ENCODE measurements at regions not wholly inside any gene's neighbourhood (a gene's known extent, or its start where the extent isn't known, plus 50 kb on each side); places are given as distances from the start of the nearest gene placed in this dataset.

GRCh38 chr1:90334137-90334536 is 339.2 kb downstream of the ZNF326 start:
- no peak overlapping the region for H3K4me3 ChIP-seq
- 76 to 77% (median 76%) methylated on average over 5 of the region's 5 CpGs for WGBS, 3 donors
- no peak for DNase-seq

GRCh38 chr1:90325168-90325567 is 330.3 kb downstream of the ZNF326 start:
- Histone ChIP-seq H3K27me3 (no peaks in the 10 kb centered on the region), H3K27ac (no peak overlapping the region), H3K36me3 (no peaks in the 10 kb centered on the region), H3K9me3 (no peaks in the 10 kb centered on the region), H3K4me3 (no peak overlapping the region), H3K4me1 (ENCODE audit: insufficient read depth) (no peaks in the 10 kb centered on the region)
- 27 to 40% (median 31%) methylated on average over 3 of the region's 3 CpGs for WGBS, 3 donors
- intact Hi-C loops (cut with DNase I), result no loop called here
- TF ChIP-seq POLR2A (IDR thresholded peaks at IDR 0.05) (no peak), CTCF (IDR thresholded peaks at IDR 0.05) (no peak)
- no peak for DNase-seq

More at GRCh38 chr1:90334137-90334536, 339.2 kb downstream of the ZNF326 start:
- no peaks in the 10 kb centered on the region for H3K27me3 ChIP-seq
- intact Hi-C loops (cut with DNase I), result loop anchor here in 1 of 4 donors (5.0 kb wide), 1 partner anchor 112 kb away; no protein-coding TSS in a partner anchor
- H3K4me1 ChIP-seq (ENCODE audit: insufficient read depth), result no peaks in the 10 kb centered on the region
- H3K9me3 ChIP-seq, result no peaks in the 10 kb centered on the region
- no peaks in the 10 kb centered on the region for H3K36me3 ChIP-seq
- H3K27ac ChIP-seq, result no peak overlapping the region
- TF ChIP-seq POLR2A (IDR thresholded peaks at IDR 0.05) (no peak), CTCF (IDR thresholded peaks at IDR 0.05) (no peak), EP300 (IDR thresholded peaks at IDR 0.05) (no peak)

- no peaks in the 10 kb centered on the region for H3K9me3 ChIP-seq
- no peaks in the 10 kb centered on the region for H3K4me1 ChIP-seq (ENCODE audit: insufficient read depth)
- H3K27me3 ChIP-seq, result no peaks in the 10 kb centered on the region
- no peak for DNase-seq
- no peak overlapping the region for H3K27ac ChIP-seq
- no peaks in the 10 kb centered on the region for H3K36me3 ChIP-seq
- intact Hi-C loops (cut with DNase I), result no loop called here
- WGBS, 3 donors, result 57 to 76% (median 64%) methylated on average over 3 of the region's 3 CpGs
- no peak overlapping the region for H3K4me3 ChIP-seq
- TF ChIP-seq CTCF (IDR thresholded peaks at IDR 0.05), result no peak
Observed at GRCh38 chr1:90322186-90322585, 327.3 kb downstream of the ZNF326 start.

GRCh38 chr1:90319918-90320317 is 325.0 kb downstream of the ZNF326 start:
- 68 to 77% (median 76%) methylated on average over 1 of the region's 1 CpG for WGBS, 3 donors
- Histone ChIP-seq H3K27ac (no peak overlapping the region), H3K27me3 (no peaks in the 10 kb centered on the region), H3K9me3 (no peaks in the 10 kb centered on the region), H3K36me3 (no peaks in the 10 kb centered on the region), H3K4me1 (ENCODE audit: insufficient read depth) (no peaks in the 10 kb centered on the region), H3K4me3 (no peak overlapping the region)
- intact Hi-C loops (cut with DNase I), result no loop called here
- TF ChIP-seq EP300 (IDR thresholded peaks at IDR 0.05) (no peak), POLR2A (IDR thresholded peaks at IDR 0.05) (no peak), CTCF (IDR thresholded peaks at IDR 0.05) (no peak)
- no peak for DNase-seq

- no peak for DNase-seq
- no peaks in the 10 kb centered on the region for H3K36me3 ChIP-seq
- H3K9me3 ChIP-seq, result no peaks in the 10 kb centered on the region
- no peak for TF ChIP-seq EP300 (IDR thresholded peaks at IDR 0.05)
- TF ChIP-seq CTCF (IDR thresholded peaks at IDR 0.05), result no peak
- TF ChIP-seq POLR2A (IDR thresholded peaks at IDR 0.05), result no peak
- H3K27ac ChIP-seq, result no peak overlapping the region
- WGBS, 3 donors, result 51 to 58% (median 51%) methylated on average over 5 of the region's 5 CpGs
- no peak overlapping the region for H3K4me3 ChIP-seq
- H3K4me1 ChIP-seq (ENCODE audit: insufficient read depth), result no peaks in the 10 kb centered on the region
- H3K27me3 ChIP-seq, result no peaks in the 10 kb centered on the region
- intact Hi-C loops (cut with DNase I), result no loop called here
Observed at GRCh38 chr1:90318431-90318830, 323.5 kb downstream of the ZNF326 start.

Measured in ovary (tissue), 7 donors.